Lung (tissue), 11 donors: ENCODE measurements at regions not wholly inside any gene's neighbourhood (a gene's known extent, or its start where the extent isn't known, plus 50 kb on each side); places are given as distances from the start of the nearest gene placed in this dataset.

Source experiments
- ATAC-seq: fragments of 200-7000 bp; cut with Tn5 transposase; one replicate; pipeline ENCODE4 v1.9.1; 2020; ENCODE audit warnings: moderate number of reproducible peaks; ENCODE audit not compliant: insufficient read depth, low FRiP score
- DNase-seq, 3 donors: peaks; one replicate each; pipeline ENCODE4 v3.0.0-alpha.2; 2013 to 2017
- H3K27ac ChIP-seq, 2 donors: one replicate each; pipeline ENCODE4 v1.5.1; 2013; ENCODE audit warnings: mild to moderate bottlenecking in 2 of 2, moderate library complexity in 2 of 2, control low read depth in 1 of 2, inconsistent platforms in 1 of 2, low read depth in 1 of 2, low read length in 1 of 2
- H3K27me3 ChIP-seq, 3 donors: one replicate each; pipeline ENCODE4 v1.5.1; 2013; ENCODE audit warnings: low read length in 2 of 3; ENCODE audit not compliant: control insufficient read depth in 3 of 3, insufficient read depth in 3 of 3
- H3K36me3 ChIP-seq, 4 donors: one replicate each; pipeline ENCODE4 v1.5.1; 2013; ENCODE audit warnings: low read length in 4 of 4, mild to moderate bottlenecking in 1 of 4, moderate library complexity in 1 of 4; ENCODE audit not compliant: control insufficient read depth in 4 of 4, insufficient read depth in 4 of 4
- H3K4me1 ChIP-seq, 5 donors: one replicate each; pipeline ENCODE4 v1.5.1; 2013; ENCODE audit warnings: low read length in 5 of 5, mild to moderate bottlenecking in 2 of 5, moderate library complexity in 1 of 5; ENCODE audit not compliant: control insufficient read depth in 5 of 5, insufficient read depth in 5 of 5
- H3K4me3 ChIP-seq: one replicate; pipeline ENCODE4 v1.5.1; 2013; ENCODE audit warnings: mild to moderate bottlenecking, control low read depth, moderate library complexity
- H3K9ac ChIP-seq, 2 donors: one replicate each; pipeline ENCODE4 v1.5.1; 2013; ENCODE audit warnings: low read length in 2 of 2, control low read depth in 1 of 2; ENCODE audit not compliant: insufficient read depth in 1 of 2
- H3K9me3 ChIP-seq, 4 donors: one replicate each; pipeline ENCODE4 v1.5.1; 2013; ENCODE audit warnings: low read length in 3 of 4, mild to moderate bottlenecking in 1 of 4, moderate library complexity in 1 of 4; ENCODE audit not compliant: control insufficient read depth in 4 of 4, insufficient read depth in 3 of 4
- WGBS, 2 donors: extraction: QIAGEN DNeasy Blood & Tissue Kit; methylation state at CpG; one replicate each; pipeline ENCODE4 v1.1.7; 2013; 5-methylcytosine and 5-hydroxymethylcytosine counted together
- TF ChIP-seq, protein P1 (sequence below): IDR thresholded peaks from 2 replicates; pipeline ENCODE4 v1.5.1; 2012; ENCODE audit warnings: mild to moderate bottlenecking; ENCODE audit errors: control extremely low read depth, extremely low read depth
- donor health status: control.
- donor health status: control.
- donor health status: Bipolar disorder and iron deficiency.
- donor health status: healthy.
- donor health status: DM: yes; HTN: yes; CAD: no.

DNA sequence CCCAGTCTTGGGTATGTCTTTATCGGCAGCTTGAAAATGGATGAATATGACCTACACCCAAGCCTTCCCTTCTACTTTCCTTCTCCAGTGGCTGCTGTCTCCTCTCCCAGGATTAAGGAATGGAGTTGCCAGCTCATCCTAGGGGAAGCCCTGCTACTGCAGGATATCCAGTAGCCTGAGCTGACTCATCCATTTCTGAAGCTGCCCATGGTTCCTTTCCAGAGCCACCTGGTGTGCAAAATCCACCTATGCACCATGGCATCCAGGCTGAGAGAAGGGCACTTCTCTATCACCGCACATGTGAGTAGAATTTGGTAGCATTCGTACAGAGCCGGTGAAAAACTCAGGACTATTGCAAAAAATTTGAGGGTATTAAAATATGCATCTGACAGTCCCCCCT, 290.8 kb downstream of the YTHDC2 start:
- TF ChIP-seq, protein P1, sequence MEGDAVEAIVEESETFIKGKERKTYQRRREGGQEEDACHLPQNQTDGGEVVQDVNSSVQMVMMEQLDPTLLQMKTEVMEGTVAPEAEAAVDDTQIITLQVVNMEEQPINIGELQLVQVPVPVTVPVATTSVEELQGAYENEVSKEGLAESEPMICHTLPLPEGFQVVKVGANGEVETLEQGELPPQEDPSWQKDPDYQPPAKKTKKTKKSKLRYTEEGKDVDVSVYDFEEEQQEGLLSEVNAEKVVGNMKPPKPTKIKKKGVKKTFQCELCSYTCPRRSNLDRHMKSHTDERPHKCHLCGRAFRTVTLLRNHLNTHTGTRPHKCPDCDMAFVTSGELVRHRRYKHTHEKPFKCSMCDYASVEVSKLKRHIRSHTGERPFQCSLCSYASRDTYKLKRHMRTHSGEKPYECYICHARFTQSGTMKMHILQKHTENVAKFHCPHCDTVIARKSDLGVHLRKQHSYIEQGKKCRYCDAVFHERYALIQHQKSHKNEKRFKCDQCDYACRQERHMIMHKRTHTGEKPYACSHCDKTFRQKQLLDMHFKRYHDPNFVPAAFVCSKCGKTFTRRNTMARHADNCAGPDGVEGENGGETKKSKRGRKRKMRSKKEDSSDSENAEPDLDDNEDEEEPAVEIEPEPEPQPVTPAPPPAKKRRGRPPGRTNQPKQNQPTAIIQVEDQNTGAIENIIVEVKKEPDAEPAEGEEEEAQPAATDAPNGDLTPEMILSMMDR, result no peak
- Histone ChIP-seq H3K4me1 (peaks cover 0 to 32% (median 0%) of the 10 kb centered on the region in 5 donors), H3K27ac (no peak overlapping the region), H3K9me3 (no peaks in the 10 kb centered on the region), H3K9ac (no peak overlapping the region), H3K4me3 (no peak overlapping the region), H3K36me3 (no peaks in the 10 kb centered on the region), H3K27me3 (no peaks in the 10 kb centered on the region)
- ATAC-seq, result no peak
- DNase-seq, result no peak
- 75 to 85% methylated on average over 4 of the region's 4 CpGs for WGBS, 2 donors

DNA sequence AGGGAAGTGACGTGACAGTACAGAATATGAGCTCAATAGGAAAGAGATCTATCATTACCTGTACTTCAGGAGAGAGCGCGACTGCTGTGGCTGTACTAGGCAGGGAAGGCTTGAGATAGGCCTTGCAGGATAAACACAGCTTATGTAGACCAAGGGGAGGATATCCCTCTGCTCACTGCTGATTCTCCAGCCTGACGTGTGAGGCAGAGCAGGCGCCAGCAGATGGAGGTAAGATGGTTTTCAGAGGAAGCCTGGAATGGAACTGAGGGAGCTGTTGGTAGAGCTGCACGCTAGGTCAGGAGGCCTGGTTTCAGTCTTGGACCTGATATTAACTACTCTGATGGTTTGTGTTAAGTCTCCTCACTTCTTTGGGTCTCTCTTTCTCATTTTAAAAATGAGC, 291.4 kb downstream of the YTHDC2 start:
- 91 to 93% methylated on average over 6 of the region's 6 CpGs for WGBS, 2 donors
- Histone ChIP-seq H3K27ac (no peak overlapping the region), H3K9me3 (no peaks in the 10 kb centered on the region), H3K9ac (no peak overlapping the region), H3K4me3 (no peak overlapping the region), H3K36me3 (no peaks in the 10 kb centered on the region), H3K27me3 (no peaks in the 10 kb centered on the region), H3K4me1 (peaks cover 0 to 39% (median 3%) of the 10 kb centered on the region in 5 donors)
- TF ChIP-seq, protein P1, result no peak
- DNase-seq, result no peak
- ATAC-seq, result no peak

DNA sequence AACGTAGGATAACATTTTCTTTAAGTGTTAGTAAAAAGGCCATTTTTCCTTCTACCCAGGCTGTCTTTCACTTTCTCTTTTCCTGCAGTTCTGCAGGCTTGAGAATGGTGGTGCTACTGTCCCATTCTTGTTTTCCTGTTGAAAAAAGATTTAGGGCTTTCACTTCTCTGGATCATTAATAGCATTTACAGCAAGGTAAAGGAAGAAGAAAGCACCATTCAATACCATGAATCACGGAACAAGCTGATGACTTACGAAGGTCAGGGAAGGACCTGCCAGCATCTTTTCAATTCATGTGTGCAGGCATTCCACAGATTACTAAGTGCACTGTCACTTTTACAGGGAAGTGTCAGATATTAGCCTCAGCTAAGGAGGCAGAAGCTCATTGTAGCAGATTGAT, 292.8 kb downstream of the YTHDC2 start:
- Histone ChIP-seq H3K9me3 (no peaks in the 10 kb centered on the region), H3K27ac (no peak overlapping the region), H3K4me3 (no peak overlapping the region), H3K36me3 (no peaks in the 10 kb centered on the region), H3K4me1 (peaks cover 0 to 44% (median 6%) of the 10 kb centered on the region in 5 donors), H3K9ac (no peak overlapping the region), H3K27me3 (no peaks in the 10 kb centered on the region)
- DNase-seq (peak in 2 of 3 donors; percentile 44 to 51), ATAC-seq (peak; percentile 32)
- WGBS, 2 donors, result 22 to 31% methylated on average over 3 of the region's 3 CpGs
- TF ChIP-seq, protein P1, result peak; percentile 8

DNA sequence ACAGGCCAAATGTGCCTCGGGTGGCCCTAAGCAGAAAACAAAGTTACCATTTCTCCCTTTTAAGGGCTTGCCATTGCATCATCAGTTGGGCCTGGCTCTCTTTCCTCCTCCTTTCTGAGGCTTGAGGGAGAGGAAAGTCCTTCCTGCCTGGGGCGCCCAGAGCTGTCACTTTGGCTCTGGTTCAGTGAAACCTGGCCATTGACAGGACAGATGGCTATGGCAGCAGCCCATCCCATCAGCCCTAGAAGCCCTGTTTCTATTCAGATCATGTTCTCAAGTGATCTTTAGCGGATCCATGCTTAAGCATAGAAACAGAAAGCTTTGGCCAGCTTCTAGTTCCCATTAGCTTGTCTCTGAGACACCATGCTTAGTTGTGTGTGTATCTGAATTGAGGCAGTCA, 293.4 kb downstream of the YTHDC2 start:
- WGBS, 2 donors, result 61 to 73% methylated on average over 3 of the region's 3 CpGs
- H3K27ac ChIP-seq, result no peak overlapping the region
- DNase-seq, result peak in 2 of 3 donors; percentile 22 to 54
- peak; percentile 32 for ATAC-seq
- H3K27me3 ChIP-seq, result no peaks in the 10 kb centered on the region
- H3K4me1 ChIP-seq, result peaks cover 0 to 44% (median 6%) of the 10 kb centered on the region in 5 donors
- no peak overlapping the region for H3K9ac ChIP-seq
- H3K4me3 ChIP-seq, result no peak overlapping the region
- TF ChIP-seq, protein P1, result no peak
- no peaks in the 10 kb centered on the region for H3K36me3 ChIP-seq
- no peaks in the 10 kb centered on the region for H3K9me3 ChIP-seq
